HFF-Myc (cell line): ENCODE measurements at regions not wholly inside any gene's neighbourhood (a gene's known extent, or its start where the extent isn't known, plus 50 kb on each side); places are given as distances from the start of the nearest gene placed in this dataset.

ENCODE experiments used
- DNase-seq: peaks from one replicate; pipeline ENCODE4 v3.0.0-alpha.2; 2011; ENCODE audit warnings: low read depth; ENCODE audit errors: extremely low read depth
- H3K4me3 ChIP-seq: replicated peaks from 2 replicates; pipeline ENCODE4 v1.5.1; 2011; ENCODE audit warnings: low read depth, mild to moderate bottlenecking, control low read depth, low read length
- TF ChIP-seq, protein P1 (sequence below): IDR thresholded peaks from 2 replicates; pipeline ENCODE4 v1.5.1; 2012; ENCODE audit warnings: mild to moderate bottlenecking, low read depth, low read length, control low read depth; ENCODE audit errors: missing control alignments

DNA sequence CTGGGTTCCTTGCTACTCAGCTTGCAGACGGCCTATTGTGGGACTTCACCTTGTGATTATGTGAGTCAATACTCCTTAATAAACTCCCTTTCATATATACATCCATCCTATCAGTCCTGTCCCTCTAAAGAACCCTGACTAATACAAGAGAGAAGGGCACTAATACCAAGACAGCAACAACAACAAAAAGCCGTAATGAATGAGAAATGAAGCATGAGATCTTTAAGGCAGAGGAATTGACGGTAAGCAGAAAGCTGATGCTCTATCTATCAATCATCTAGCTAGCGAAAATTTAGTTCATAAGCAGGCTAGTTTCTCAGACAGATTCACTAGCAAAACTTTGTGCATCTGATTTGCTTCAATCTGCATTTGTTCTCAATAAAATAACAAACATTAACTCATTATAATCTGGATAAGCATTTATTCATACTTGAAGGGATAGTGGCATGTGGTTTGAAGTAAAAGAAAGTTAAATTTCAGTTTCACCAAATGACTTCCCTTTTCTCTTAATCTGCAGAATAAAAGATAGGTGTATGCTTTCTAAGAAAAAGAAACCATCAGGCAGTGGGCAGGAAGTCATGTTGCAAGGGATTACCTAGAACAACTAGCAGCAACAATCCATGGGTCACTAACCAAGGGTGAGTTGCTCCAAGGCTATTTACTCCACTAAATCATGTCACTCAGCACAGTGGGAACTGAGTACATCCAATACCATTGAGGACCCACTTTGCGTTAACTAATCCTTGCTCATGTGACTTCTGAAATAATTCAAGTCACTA is 376.5 kb downstream of the TMEM182 start:
- no peak overlapping the region for H3K4me3 ChIP-seq
- TF ChIP-seq, protein P1, sequence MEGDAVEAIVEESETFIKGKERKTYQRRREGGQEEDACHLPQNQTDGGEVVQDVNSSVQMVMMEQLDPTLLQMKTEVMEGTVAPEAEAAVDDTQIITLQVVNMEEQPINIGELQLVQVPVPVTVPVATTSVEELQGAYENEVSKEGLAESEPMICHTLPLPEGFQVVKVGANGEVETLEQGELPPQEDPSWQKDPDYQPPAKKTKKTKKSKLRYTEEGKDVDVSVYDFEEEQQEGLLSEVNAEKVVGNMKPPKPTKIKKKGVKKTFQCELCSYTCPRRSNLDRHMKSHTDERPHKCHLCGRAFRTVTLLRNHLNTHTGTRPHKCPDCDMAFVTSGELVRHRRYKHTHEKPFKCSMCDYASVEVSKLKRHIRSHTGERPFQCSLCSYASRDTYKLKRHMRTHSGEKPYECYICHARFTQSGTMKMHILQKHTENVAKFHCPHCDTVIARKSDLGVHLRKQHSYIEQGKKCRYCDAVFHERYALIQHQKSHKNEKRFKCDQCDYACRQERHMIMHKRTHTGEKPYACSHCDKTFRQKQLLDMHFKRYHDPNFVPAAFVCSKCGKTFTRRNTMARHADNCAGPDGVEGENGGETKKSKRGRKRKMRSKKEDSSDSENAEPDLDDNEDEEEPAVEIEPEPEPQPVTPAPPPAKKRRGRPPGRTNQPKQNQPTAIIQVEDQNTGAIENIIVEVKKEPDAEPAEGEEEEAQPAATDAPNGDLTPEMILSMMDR, result no peak
- DNase-seq, result no peak

DNA sequence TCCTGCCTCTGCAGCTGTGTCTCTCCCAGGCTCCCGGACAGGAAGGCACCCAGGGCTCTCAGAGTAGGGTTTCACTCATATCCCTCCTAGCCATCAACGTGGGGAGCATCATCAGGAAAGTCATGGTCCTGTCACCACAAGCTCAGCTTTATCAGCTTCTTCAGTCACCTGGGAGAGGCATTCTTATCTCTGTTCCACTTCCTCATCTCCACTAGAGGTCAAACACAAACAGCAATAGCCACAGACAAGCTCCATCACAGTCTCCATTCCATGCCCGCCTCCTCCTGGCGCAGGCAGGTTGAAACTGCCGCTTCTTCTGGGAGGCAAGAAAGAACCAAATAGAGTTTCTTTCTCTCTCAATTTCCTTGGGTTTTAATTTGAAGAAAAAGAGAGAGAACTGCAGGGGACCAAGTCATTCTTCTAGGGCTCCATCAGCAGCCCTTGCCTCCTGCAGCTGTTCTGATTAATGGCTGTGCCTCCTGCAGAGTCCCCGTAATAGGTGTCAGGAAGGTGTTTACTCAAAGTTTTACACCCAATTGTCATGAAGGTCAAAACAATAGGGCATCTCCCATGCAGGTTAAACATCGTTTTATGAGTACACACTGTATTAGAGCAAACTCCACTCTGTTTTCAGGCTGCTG is 377.9 kb downstream of the TMEM182 start:
- H3K4me3 ChIP-seq, result no peak overlapping the region
- DNase-seq, result no peak
- TF ChIP-seq, protein P1, result no peak

- TF ChIP-seq, protein P1, result no peak
- no peak overlapping the region for H3K4me3 ChIP-seq
- no peak for DNase-seq
Measured at GRCh38 chr2:103144837-103145236, 383.0 kb downstream of the TMEM182 start.

DNA sequence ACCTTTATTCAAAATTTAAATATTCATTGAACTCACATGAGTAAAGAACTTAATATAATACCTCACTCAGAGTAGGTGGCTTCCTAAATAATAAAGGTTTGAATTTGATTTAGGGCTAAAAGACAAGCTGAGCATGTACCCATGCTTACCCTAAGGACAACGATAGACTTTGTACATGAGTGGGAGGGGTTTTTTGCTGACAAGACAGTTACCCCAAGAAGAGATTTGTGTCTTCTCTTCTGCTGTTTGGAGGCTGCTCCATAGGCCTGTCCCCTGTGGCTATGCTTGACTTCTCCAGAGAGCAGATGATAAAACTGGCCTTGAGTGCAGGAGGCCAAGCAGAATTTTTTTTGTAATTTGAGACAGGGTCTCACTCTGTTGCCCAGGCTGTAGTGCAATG is 383.9 kb downstream of the TMEM182 start:
- TF ChIP-seq, protein P1, result no peak
- DNase-seq, result no peak
- H3K4me3 ChIP-seq, result no peak overlapping the region

- TF ChIP-seq, protein P1, result no peak
- H3K4me3 ChIP-seq, result no peak overlapping the region
- DNase-seq, result no peak
Measured at GRCh38 chr2:103151046-103151445, 389.2 kb downstream of the TMEM182 start.

GRCh38 chr2:103152556-103152955 is 390.7 kb downstream of the TMEM182 start:
- no peak overlapping the region for H3K4me3 ChIP-seq
- no peak for DNase-seq
- TF ChIP-seq, protein P1, result no peak
